Spleen (tissue), 7 donors: ENCODE measurements at regions not wholly inside any gene's neighbourhood (a gene's known extent, or its start where the extent isn't known, plus 50 kb on each side); places are given as distances from the start of the nearest gene placed in this dataset.

ENCODE experiments used
- CTCF ChIP-seq, 11 experiments: fragments of 200-600 bp in 7 of 11; fragments of 450-650 bp in 4 of 11; sonication (generic) in 4 of 11; IDR thresholded peaks in 8 of 11; conservative IDR thresholded peaks in 3 of 11; 1 replicate in 7 of 11; 2 replicates in 4 of 11; pipeline versions ENCODE4 v1.4.0 to v1.8.0; 2016 to 2021; ENCODE audit warnings: antibody characterized with exemption in 11 of 11, inconsistent platforms in 4 of 11, mild to moderate bottlenecking in 1 of 11
- POLR2A ChIP-seq, 3 donors: fragments of 450-650 bp; IDR thresholded peaks; one replicate each; pipeline ENCODE4 v1.5.1; 2017; ENCODE audit warnings: antibody characterized with exemption in 3 of 3, mild to moderate bottlenecking in 1 of 3
- donor health status: DM: no; HTN: no; CAD: no; lungs with moderate emphysema.
- donor health status: DM: no; HTN: no; CAD: no.
- donor health status: DM: no; HTN: no; CAD: no.

DNA sequence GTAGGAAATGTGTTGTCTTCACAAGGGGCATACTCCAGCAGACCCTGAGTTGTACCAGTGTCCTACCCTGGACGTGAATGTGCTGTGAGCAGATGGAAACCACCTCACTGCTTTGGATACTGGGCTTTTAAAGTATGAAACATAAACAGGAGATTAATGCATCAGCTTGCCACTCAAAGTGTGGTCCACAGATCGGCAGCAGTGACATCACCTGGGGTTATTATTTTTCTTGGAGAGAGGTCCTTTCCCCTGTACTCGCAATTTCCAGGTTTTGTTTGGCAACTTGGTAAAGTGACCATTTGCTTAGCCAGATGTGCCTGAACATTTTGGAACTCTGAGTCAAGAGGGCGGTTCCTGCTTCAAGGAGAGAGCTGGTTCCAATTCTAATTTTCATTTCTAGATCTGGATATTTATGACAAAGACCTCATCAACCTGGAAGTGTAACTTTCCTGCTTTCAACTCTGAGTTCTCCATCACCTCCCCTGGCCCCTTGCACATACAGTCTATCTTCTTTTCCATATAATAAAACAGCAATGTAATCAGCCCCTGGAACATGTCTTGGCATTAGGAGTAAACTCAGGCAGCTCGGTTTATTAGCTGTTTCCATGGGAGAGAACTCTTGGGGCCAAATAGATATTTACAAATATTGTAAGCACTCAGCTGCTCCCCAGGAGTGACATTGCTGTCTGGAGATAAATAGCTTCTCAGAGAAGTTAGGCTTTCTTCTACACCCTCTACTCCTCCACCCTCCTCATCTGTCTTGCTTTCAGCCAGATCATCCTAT is 237.0 kb upstream of the TBX3 start:
- no peak for TF ChIP-seq CTCF (IDR thresholded peaks at IDR 0.05 in 8 of 11, conservative IDR thresholded peaks at IDR 0.05 in 3 of 11)
- no peak for TF ChIP-seq POLR2A (IDR thresholded peaks at IDR 0.05)
